ENCODE measurements at regions not wholly inside any gene's neighbourhood (a gene's known extent, or its start where the extent isn't known, plus 50 kb on each side); places are given as distances from the start of the nearest gene placed in this dataset.

- no peak overlapping the region for H4K5ac ChIP-seq (ENCODE audit: insufficient read length, low read depth, low read length)
- DNase-seq, result no peak
- Mint-ChIP-seq H3K4me3 (no peak overlapping the region), H3K36me3 (ENCODE audit: insufficient read depth in 1 of 3, low read depth in 3 of 3) (no peaks in the 10 kb centered on the region), H3K27me3 (ENCODE audit: low read depth) (no peaks in the 10 kb centered on the region; the same call in 1 of the 2 replicates), H3K9me3 (no peaks in the 10 kb centered on the region; a peak in 1 of 5 replicates), H3K27ac (no peak overlapping the region), H3K4me1 (peaks cover 7 to 9% of the 10 kb centered on the region in 2 experiments)
- no peaks in the 10 kb centered on the region for H3K79me1 ChIP-seq (ENCODE audit: insufficient read depth, low read depth, low read length, poor library complexity, severe bottlenecking)
- no peak overlapping the region for H3K14ac ChIP-seq (ENCODE audit: insufficient read depth, low read length)
- no peak overlapping the region for H3T11ph ChIP-seq (ENCODE audit: low read length)
- no peaks in the 10 kb centered on the region for H3K27me3 ChIP-seq (ENCODE audit: insufficient read depth, low read length)
- H2BK20ac ChIP-seq (ENCODE audit: low read depth, low read length, poor library complexity, severe bottlenecking), result no peak overlapping the region
- H3K23ac ChIP-seq (ENCODE audit: insufficient read length, low read depth, low read length), result no peak overlapping the region
- no CpG with 5 or more reads among the region's 4 CpGs for WGBS (ENCODE audit: extremely low coverage, insufficient read length, low lambda C conversion rate)
- no peak overlapping the region for H3K56ac ChIP-seq (ENCODE audit: insufficient read length, low read depth, low read length)
- TF ChIP-seq, protein P1, sequence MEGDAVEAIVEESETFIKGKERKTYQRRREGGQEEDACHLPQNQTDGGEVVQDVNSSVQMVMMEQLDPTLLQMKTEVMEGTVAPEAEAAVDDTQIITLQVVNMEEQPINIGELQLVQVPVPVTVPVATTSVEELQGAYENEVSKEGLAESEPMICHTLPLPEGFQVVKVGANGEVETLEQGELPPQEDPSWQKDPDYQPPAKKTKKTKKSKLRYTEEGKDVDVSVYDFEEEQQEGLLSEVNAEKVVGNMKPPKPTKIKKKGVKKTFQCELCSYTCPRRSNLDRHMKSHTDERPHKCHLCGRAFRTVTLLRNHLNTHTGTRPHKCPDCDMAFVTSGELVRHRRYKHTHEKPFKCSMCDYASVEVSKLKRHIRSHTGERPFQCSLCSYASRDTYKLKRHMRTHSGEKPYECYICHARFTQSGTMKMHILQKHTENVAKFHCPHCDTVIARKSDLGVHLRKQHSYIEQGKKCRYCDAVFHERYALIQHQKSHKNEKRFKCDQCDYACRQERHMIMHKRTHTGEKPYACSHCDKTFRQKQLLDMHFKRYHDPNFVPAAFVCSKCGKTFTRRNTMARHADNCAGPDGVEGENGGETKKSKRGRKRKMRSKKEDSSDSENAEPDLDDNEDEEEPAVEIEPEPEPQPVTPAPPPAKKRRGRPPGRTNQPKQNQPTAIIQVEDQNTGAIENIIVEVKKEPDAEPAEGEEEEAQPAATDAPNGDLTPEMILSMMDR (conservative IDR thresholded peaks at IDR 0.05), result no peak
- H2BK15ac ChIP-seq (ENCODE audit: low read depth, low read length), result no peak overlapping the region
- H2AFZ ChIP-seq (ENCODE audit: low read length), result no peak overlapping the region
- no peak overlapping the region for H2BK12ac ChIP-seq (ENCODE audit: insufficient read length, low read depth, low read length)
- H3K4me1 ChIP-seq (ENCODE audit: insufficient read depth, low read length), result no peaks in the 10 kb centered on the region; the same call in 1 of the 2 replicates
- H3K9me3 ChIP-seq (ENCODE audit: control insufficient read depth, low read depth, low read length), result no peaks in the 10 kb centered on the region
- H2AK5ac ChIP-seq (ENCODE audit: insufficient read length, low read length), result no peak overlapping the region
- H3K4me2 ChIP-seq (ENCODE audit: insufficient read depth, insufficient read length, low read length), result no peak overlapping the region
- H2BK5ac ChIP-seq (ENCODE audit: insufficient read length, low read length), result no peak overlapping the region
- no peak overlapping the region for H4K8ac ChIP-seq (replicated peaks; ENCODE audit: insufficient read length, low read depth, low read length)
- H3K4ac ChIP-seq (ENCODE audit: low read depth, low read length), result no peak overlapping the region
- no peak overlapping the region for H4K91ac ChIP-seq (ENCODE audit: insufficient read length, low read depth, low read length)
- no peak overlapping the region for H3K27ac ChIP-seq (ENCODE audit: insufficient read length, low read depth, low read length)
- H3K23me2 ChIP-seq (ENCODE audit: insufficient read length, low read depth, low read length, poor library complexity, severe bottlenecking), result no peaks in the 10 kb centered on the region
- H3K9ac ChIP-seq (ENCODE audit: extremely low read depth, insufficient read length, low read length), result no peak overlapping the region
- H4K20me1 ChIP-seq (ENCODE audit: control insufficient read depth, insufficient read depth, insufficient read length), result no peaks in the 10 kb centered on the region
- H3K79me2 ChIP-seq (ENCODE audit: insufficient read depth, low read length), result no peaks in the 10 kb centered on the region
- H2BK120ac ChIP-seq (ENCODE audit: low read depth, low read length, poor library complexity, severe bottlenecking), result no peak overlapping the region
- no peak overlapping the region for H3K18ac ChIP-seq (ENCODE audit: insufficient read length, low read depth, low read length)
These were observed 515.6 kb downstream of the INHBA start for GRCh38 chr7:41187322-41187721.

Measured in H9 (cell line).